Neutrophil (primary cell): ENCODE measurements at regions not wholly inside any gene's neighbourhood (a gene's known extent, or its start where the extent isn't known, plus 50 kb on each side); places are given as distances from the start of the nearest gene placed in this dataset.

Experiments used
- H3K27ac ChIP-seq: fragments of 200-600 bp; sonication (generic); 2 replicates; pipeline ENCODE4 v1.5.1; 2016; ENCODE audit warnings: mild to moderate bottlenecking, moderate library complexity
- H3K27me3 ChIP-seq: fragments of 200-600 bp; sonication (generic); 2 replicates; pipeline ENCODE4 v1.6.0; 2016; ENCODE audit warnings: mild to moderate bottlenecking
- H3K36me3 ChIP-seq: fragments of 200-600 bp; sonication (generic); 2 replicates; pipeline ENCODE4 v1.5.1; 2017
- H3K4me1 ChIP-seq, 2 experiments: fragments of 200-600 bp in 1 of 2; sonication (generic) in 1 of 2; 1 replicate in 1 of 2; 2 replicates in 1 of 2; pipeline versions ENCODE4 v1.5.1 to v1.6.1; 2013 to 2016; ENCODE audit warnings: low read depth in 1 of 2, low read length in 1 of 2, mild to moderate bottlenecking in 1 of 2, moderate library complexity in 1 of 2; ENCODE audit not compliant: control insufficient read depth in 1 of 2, insufficient read depth in 1 of 2
- H3K4me3 ChIP-seq, 2 experiments: fragments of 200-600 bp in 1 of 2; sonication (generic) in 1 of 2; 1 replicate in 1 of 2; 2 replicates in 1 of 2; pipeline ENCODE4 v1.5.1; 2013 to 2016; ENCODE audit warnings: low read depth in 1 of 2, low read length in 1 of 2, mild to moderate bottlenecking in 1 of 2, moderate library complexity in 1 of 2
- H3K9me3 ChIP-seq: fragments of 200-600 bp; sonication (generic); 2 replicates; pipeline ENCODE4 v1.5.1; 2016
- TF ChIP-seq, protein P1 (sequence below): fragments of 200-600 bp; sonication (generic); IDR thresholded peaks from 2 replicates; pipeline ENCODE4 v1.5.1; 2016; ENCODE audit warnings: antibody characterized with exemption

DNA sequence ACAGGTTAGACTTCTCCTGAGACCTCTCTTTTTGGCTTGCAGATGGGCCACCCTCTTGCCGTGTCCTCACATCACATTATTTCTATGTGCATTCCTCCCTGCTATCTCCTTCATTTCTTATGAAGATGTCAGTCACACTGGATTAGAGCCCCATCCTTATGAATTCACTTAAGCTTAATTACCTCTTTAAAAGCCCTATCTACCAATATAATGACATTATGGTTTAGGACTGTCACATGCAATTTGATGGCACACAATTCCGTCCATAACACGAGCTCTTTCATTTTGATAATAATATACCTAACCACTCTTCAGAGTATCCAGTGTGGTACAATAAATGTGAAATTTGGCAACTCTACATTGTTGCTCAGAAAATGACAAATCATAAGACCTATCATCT lies 1037.3 kb downstream of the DIAPH3 start:
- Histone ChIP-seq H3K4me1 (no peaks in the 10 kb centered on the region), H3K36me3 (no peaks in the 10 kb centered on the region), H3K27ac (no peak overlapping the region), H3K4me3 (no peak overlapping the region), H3K27me3 (no peaks in the 10 kb centered on the region), H3K9me3 (no peaks in the 10 kb centered on the region)
- TF ChIP-seq, protein P1, sequence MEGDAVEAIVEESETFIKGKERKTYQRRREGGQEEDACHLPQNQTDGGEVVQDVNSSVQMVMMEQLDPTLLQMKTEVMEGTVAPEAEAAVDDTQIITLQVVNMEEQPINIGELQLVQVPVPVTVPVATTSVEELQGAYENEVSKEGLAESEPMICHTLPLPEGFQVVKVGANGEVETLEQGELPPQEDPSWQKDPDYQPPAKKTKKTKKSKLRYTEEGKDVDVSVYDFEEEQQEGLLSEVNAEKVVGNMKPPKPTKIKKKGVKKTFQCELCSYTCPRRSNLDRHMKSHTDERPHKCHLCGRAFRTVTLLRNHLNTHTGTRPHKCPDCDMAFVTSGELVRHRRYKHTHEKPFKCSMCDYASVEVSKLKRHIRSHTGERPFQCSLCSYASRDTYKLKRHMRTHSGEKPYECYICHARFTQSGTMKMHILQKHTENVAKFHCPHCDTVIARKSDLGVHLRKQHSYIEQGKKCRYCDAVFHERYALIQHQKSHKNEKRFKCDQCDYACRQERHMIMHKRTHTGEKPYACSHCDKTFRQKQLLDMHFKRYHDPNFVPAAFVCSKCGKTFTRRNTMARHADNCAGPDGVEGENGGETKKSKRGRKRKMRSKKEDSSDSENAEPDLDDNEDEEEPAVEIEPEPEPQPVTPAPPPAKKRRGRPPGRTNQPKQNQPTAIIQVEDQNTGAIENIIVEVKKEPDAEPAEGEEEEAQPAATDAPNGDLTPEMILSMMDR: no peak

DNA sequence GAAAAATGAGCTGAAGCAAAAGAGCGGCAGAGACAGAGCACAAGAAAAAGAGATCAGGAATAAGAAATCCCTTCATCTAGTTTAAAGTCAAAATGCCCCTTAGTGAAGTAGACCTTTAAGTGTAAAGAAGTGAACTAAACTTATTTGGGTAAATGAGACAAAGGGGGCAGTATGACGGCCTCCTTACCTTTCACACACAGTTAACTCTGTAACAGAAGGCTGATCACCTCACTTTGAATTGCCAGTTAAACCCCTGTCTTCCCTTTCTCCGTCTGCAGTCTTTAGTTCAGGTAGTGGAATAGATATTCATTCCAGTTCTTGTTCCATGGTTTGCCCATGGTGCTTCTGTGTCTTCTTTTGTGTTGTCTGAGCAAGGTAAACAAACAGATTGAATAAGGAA lies 1029.8 kb downstream of the DIAPH3 start:
- Histone ChIP-seq H3K9me3 (no peaks in the 10 kb centered on the region), H3K4me3 (no peak overlapping the region), H3K36me3 (no peaks in the 10 kb centered on the region), H3K4me1 (no peaks in the 10 kb centered on the region), H3K27me3 (no peaks in the 10 kb centered on the region), H3K27ac (no peak overlapping the region)
- TF ChIP-seq, protein P1: no peak

DNA sequence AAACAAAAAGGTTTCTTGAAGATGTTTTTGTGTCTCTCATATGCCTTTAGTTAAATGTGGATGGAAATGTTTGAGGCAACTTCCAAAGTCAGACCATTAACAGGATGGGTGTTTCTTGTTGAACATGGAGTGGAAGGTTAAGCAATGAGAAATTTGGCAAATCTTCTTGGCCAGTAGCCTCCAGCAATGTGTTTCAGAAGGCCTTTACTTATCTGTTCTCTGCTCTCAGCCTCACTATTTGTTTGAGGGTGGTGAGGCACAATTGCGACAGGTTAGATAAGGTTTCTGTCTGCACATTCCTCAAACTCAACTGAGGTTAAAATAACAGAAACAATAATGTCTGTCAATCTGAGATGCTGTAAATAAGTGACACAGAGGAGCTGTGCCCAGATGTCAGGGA lies 1019.0 kb downstream of the DIAPH3 start:
- Histone ChIP-seq H3K4me1 (no peaks in the 10 kb centered on the region), H3K36me3 (no peaks in the 10 kb centered on the region), H3K27me3 (no peaks in the 10 kb centered on the region), H3K27ac (no peak overlapping the region), H3K9me3 (no peaks in the 10 kb centered on the region), H3K4me3 (no peak overlapping the region)
- TF ChIP-seq, protein P1: no peak

DNA sequence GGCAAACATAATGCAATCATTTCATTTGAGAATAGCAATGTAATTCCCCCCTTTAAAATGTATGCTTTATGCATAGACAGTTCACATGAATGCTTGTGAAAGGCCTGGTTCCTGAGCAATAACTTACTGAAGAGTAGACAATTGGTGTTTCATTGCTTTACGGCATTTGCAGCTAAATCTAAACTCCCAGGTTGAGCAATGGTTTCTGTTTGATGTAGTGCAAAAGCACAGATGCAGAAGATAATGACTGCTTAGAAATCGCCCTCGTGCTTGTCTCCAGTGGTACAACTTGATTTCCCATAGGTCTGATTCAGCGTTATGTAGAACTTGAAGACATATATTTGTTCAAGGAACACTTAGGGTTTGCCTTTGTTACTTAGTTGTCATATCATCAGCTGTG lies 1018.3 kb downstream of the DIAPH3 start:
- Histone ChIP-seq H3K27me3 (no peaks in the 10 kb centered on the region), H3K4me3 (no peak overlapping the region), H3K36me3 (no peaks in the 10 kb centered on the region), H3K27ac (no peak overlapping the region), H3K4me1 (no peaks in the 10 kb centered on the region), H3K9me3 (no peaks in the 10 kb centered on the region)
- TF ChIP-seq, protein P1: no peak

DNA sequence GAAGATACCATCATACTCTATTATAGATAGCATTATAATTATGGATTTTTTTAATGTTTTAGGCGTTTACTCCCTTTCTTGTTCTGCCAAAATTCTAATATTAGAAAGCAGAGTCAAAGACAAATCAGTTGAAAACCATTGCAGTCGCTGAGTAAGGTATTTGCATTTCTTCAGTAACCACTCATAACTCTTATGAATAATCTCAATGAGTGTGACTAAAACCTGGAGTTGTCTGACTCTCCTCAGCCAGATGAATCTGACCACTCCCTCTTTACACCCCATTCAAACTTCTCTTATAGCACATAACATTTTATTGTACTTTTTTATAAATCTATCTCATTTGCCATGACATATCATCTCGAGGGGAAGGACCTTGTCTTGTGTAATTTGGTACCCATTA lies 1006.5 kb downstream of the DIAPH3 start:
- no peaks in the 10 kb centered on the region for H3K9me3 ChIP-seq
- no peaks in the 10 kb centered on the region for H3K4me1 ChIP-seq
- TF ChIP-seq, protein P1: no peak
- H3K27me3 ChIP-seq: no peaks in the 10 kb centered on the region
- H3K4me3 ChIP-seq: no peak overlapping the region
- H3K27ac ChIP-seq: no peak overlapping the region
- H3K36me3 ChIP-seq: no peaks in the 10 kb centered on the region

DNA sequence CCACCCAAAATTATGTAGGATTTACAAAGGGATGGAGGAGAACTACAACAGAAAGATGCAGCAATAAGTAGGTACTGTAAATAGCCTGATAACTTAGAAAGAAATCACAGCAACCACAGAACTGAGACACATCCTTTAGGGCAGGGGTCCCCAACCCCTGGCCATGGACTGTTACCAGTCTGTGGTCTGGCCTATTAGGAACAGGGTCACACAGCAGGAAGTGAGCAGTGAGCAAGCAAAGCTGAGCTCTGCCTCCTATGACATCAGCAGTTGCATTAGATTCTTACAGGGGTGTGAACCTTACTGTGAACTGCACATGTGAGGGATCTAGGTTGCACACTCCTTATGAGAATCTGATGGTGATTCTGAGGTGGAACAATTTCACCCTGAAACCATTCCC lies 997.6 kb downstream of the DIAPH3 start:
- Histone ChIP-seq H3K27me3 (no peaks in the 10 kb centered on the region), H3K4me3 (no peak overlapping the region), H3K27ac (no peak overlapping the region), H3K9me3 (no peaks in the 10 kb centered on the region), H3K4me1 (no peaks in the 10 kb centered on the region), H3K36me3 (no peaks in the 10 kb centered on the region)
- TF ChIP-seq, protein P1: no peak
